HG02571 (cell line): ENCODE measurements at regions not wholly inside any gene's neighbourhood (a gene's known extent, or its start where the extent isn't known, plus 50 kb on each side); places are given as distances from the start of the nearest gene placed in this dataset.
"Not testable (repeated sequence)": the region's sequence is repeated elsewhere in the genome, so short reads cannot be mapped to it uniquely, and the experiment has no call there.

Source experiments
- ATAC-seq: cut with Tn5 transposase; IDR thresholded peaks from one replicate; pipeline ENCODE4 v1.9.1; 2021; ENCODE audit warnings: mild to moderate bottlenecking, moderate library complexity; ENCODE audit not compliant: unreplicated experiment

DNA sequence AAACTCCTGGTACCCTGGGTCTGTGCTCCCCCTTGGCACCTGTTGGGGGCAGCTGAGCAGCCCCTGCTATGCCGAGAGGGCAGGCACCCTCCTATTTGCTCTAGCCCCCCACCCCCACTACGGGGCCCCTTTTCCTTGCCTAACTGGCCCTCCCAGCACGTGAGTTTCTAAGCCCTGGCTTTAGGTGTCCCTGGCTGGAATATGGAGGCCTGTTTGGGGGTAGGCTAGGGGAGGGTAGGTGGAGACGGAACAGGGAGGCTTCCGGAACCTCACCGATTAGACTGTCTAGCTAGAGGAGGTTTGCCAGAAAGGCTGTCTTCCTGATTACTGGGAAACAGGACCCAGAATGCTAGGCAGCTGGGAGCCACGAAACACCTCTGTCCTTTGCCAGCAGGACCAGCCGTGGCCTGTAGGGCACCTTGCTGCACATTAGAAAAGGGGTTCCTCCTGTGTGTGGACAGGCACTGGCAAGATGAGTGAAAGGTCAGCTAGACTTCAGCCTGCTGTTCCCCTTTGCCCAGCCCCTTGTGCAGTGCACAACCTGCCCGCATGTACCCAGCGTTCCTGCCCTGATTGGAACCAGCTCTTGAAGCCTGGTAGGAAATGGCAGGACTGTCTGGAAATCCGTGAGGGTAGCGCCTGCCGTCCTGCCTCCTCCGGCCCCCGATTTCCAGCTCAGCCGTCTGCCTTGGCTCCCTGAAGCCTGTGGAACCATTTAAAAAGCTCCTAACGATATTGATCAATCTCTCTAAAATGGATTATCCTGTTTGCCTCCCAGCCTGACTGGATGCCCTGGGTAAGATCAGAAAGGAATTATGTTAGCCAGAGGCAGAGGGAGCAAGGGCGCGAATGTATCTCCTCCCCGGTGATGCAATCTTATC, 83.4 kb upstream of the GSE1 start:
- ATAC-seq, result no peak

DNA sequence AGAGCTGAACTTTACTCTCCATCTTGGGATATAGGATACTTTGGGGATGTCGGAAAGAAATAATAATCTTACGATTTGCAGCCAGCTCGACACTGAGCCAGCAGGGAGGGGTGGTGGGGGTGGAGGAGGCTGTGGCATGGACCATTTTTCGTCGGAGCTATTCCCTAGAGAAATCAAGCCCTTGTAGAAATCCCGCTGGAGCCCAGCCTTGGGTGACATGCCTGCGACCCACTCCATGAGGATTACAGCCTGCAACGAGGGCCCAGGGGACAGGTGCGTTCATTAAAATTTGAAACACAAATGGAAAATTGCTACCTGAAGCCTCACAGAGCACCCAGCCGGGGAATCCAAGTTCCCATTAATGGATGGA, 82.8 kb upstream of the GSE1 start:
- ATAC-seq, result no peak

- no peak for ATAC-seq
Measured at GRCh38 chr16:85531516-85531915, 81.6 kb upstream of the GSE1 start.

- no peak for ATAC-seq
Measured at GRCh38 chr16:85532147-85532546, 81.0 kb upstream of the GSE1 start.

GRCh38 chr16:85533593-85533992, 79.5 kb upstream of the GSE1 start:
- not testable (repeated sequence) for ATAC-seq

DNA sequence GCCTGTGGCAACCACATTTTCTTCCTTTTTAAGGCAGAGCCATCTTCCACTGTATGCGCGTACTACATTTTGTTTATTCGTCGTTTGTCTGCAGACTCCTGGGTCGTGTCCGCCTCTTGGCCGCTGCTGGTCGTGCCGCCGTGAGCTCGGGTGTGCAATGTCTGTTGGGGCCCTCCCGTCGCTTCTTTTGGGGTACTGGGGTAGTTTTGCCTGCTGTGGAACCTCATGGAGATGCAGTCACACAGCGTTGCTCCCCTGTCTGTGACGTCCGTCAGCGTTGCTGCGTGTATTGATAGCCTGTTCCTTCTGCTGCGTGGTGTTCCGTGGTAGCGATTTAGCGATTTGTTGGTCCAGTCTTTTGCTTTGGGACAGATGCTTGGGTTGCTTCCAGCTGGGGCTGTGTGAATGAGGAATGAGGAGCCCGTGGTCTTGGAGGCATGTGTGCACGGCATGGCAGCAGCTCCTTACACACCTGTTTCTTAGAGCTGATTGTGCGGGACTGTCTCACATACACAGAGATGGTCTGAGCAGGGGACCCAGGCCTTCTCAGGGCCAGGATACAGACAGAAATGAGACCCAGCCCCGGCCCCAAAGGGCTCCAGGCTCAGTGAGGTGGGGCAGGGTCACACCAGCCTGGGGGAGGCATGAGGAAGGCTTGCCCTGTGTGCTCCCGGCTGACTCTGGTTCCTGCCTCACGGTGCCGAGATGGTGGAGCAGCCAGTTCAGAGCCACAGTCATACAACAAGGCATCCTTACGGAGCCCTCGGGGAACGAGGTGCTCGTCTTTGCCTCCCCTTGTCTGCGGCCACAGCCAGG, 78.4 kb upstream of the GSE1 start:
- ATAC-seq, result no peak

GRCh38 chr16:85535352-85536072, 77.6 kb upstream of the GSE1 start:
- ATAC-seq, result no peak

- no peak for ATAC-seq
Measured at GRCh38 chr16:85536073-85536410, 77.1 kb upstream of the GSE1 start.

- no peak for ATAC-seq
Measured at GRCh38 chr16:85536411-85537330, 76.5 kb upstream of the GSE1 start.

- no peak for ATAC-seq
Measured at GRCh38 chr16:85537331-85537788, 75.8 kb upstream of the GSE1 start.

DNA sequence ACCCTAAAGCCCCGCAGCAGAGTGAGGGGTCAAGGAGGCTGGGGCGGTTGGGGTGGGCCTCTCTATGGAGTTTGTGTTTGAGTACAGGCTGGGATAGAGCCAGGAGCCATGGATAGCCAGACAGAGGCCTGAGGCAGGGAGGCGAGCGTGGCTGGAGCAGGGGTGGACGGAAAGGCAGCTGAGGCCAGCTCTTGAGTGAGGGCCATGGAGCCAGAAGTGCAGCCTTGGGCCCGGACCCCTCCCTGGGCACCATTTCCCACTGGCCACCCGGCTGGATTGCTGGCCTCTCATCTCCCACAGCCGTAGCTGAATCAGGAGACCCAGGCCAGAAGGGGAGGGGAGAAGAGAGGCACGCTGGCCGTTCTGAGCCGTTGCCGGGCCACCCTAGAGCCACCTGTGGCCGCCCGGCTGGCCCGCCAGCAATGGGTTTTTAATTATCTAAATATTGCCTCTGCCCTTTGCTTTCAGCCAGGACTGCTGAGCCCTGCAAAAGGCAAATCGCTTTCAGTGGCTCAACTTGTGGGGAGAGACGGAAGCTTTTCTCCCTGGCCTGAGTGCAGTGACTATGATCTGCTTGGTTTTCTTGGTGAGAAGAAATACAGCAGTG, 75.2 kb upstream of the GSE1 start:
- ATAC-seq, result no peak

GRCh38 chr16:85539084-85539483, 74.0 kb upstream of the GSE1 start:
- ATAC-seq, result no peak

DNA sequence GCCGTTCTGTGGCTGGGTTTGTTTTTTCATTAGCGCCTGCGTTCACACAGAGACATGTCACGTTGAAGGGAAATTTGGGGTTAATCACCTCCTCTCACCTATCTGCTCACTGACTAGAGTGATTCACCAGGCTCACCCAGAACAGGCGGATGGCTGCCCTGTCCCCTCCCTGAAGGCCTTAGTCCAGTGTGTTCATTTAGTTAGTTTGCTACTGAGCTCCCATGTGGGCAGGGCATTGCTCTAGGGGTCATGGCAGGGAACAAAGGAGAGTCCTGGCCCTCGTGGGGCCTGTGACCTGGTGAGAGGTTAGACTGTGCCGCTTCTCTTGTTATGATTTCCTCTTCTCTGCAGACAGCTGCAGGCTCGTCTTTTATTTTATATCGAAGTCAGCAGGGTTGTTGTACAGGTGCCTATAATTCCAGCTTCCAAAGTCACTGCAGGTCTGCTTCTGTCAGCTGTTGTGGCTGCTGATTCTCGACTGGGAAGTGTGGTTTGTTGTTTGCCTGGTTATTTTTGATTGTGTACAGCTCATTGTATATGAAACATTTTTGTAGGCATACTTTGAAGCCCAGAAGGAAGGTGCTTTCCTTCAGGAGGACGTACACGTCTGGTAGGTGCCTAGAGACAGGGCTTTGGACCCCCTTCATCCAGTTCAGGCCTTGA, 73.4 kb upstream of the GSE1 start:
- no peak for ATAC-seq

GRCh38 chr16:85541181-85541580, 71.9 kb upstream of the GSE1 start:
- no peak for ATAC-seq

- ATAC-seq, result no peak
Measured at GRCh38 chr16:85541619-85541979, 71.5 kb upstream of the GSE1 start.

GRCh38 chr16:85541980-85542900, 70.9 kb upstream of the GSE1 start:
- ATAC-seq, result no peak

- ATAC-seq, result no peak
Measured at GRCh38 chr16:85543536-85543935, 69.6 kb upstream of the GSE1 start.

GRCh38 chr16:85544016-85544415, 69.1 kb upstream of the GSE1 start:
- ATAC-seq, result no peak

- ATAC-seq, result no peak
Measured at GRCh38 chr16:85544668-85545067, 68.5 kb upstream of the GSE1 start.
